GM18951 (cell line): ENCODE measurements at regions not wholly inside any gene's neighbourhood (a gene's known extent, or its start where the extent isn't known, plus 50 kb on each side); places are given as distances from the start of the nearest gene placed in this dataset.

Source experiments
- POLR2A ChIP-seq: IDR thresholded peaks from 4 replicates; pipeline ENCODE4 v1.6.1; 2011; ENCODE audit warnings: mild to moderate bottlenecking; ENCODE audit not compliant: insufficient read length, insufficient read depth; ENCODE audit errors: extremely low read depth
- in situ Hi-C: fragments of 300-500 bp; cut with MboI; formaldehyde crosslinking; loops from one replicate; pipeline ENCODE4 v1.12.0; 2022; ENCODE audit warnings: low sequenced_read_pairs, mixed read lengths, inconsistent platforms; ENCODE audit not compliant: unreplicated experiment

DNA sequence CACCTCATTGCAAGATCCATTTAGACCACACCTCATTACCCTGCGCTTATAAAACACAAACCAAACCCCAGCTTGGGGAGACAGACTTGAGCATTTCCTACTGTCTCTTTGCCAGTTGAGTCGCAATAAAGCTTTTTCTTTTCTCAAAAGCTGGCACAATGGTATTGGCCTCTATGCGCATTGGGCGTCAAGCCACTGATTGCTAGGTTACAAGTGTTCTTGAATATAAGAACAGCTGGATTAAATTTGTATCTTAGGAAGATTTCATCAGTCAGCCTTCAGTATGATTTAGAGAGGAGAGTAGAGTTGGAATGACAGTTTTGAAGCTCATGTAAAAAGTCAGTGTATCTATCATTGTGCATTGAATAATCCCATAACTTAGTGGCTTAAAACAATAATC, 84.9 kb upstream of the RAB4A start:
- in situ Hi-C loops = no loop called here
- no peak for TF ChIP-seq POLR2A

DNA sequence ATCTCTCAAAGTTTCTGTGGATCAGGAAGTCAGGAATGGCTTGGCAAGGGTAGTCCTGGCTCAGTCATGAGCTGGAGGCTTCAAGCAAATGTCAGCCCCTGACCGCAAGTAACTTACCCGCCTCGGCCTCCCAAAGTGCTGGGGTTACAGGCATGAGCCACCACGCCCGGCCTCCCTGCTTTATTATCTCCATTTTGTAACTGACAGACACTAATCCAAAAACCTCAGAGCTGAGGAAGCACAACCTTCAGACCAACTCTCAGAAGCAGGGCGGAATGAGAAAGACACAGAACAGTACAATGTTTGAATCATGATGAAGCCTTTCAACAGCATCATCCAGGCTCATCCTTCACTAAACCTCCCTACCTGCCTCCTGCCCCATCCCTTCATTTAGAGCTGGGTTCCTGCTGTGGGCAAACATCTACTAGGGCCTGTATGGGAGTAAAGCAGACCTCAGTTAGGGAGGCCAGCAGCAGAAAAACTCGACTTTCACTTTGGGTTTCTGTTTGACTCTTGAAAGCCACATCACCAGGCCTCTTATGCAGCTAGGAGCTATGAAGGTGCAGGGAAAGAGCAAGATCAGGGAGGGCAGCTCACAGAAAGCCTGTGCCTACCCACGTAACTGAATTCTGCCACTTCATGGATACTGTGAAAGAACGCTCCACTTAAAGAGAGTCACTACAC, 84.4 kb upstream of the RAB4A start:
- in situ Hi-C loops = no loop called here
- no peak for TF ChIP-seq POLR2A

DNA sequence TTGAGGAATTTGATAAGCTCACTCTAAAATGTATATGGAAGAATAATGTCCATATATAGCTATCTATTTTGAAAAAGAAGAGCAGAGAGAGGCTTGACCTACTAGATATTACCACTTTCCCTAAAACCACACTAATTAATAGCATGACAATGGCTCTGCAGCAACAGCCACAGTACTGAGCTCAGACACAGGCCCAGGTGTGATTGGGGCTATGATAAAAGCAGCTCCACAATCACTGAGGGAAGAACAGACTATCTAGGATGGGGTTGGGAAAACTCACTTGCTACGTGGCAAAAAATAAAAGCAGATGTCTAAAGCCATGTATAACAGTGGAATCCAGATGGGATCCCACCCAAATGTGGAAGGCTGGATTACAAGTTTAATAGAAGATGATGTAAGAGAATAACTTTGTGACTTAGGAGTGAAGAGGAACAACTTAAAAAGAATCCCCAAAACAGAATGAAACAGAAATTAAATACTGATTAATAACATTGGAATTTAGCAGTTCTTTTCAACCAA, 80.8 kb upstream of the RAB4A start:
- in situ Hi-C loops = no loop called here
- TF ChIP-seq POLR2A = no peak

DNA sequence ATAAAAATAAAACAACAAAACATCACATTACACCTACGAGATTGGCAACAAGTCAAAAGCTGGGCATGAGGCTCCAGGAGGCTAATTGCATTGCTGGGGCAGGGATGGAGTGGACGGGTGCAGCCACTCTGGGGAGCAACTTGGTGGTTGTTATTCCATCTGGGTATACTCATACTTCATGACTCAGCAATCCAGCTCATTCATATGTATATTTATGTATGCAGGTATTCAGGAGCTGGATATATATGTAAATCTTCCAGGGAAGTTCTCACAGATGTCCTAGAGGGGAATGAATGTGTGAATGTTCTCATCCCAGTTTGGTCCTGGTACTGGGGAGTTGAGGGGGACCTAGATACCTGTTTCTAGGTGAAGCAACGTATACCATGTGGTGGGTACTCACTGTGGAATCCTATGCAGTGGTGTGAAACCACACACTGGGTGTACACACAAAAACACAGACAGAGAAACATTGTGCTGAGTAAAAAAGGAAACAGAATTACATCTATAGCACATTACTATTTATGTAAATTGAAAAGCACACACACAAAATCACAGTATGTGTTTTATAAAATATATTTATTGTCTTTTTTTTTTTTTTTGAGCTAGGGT, 79.7 kb upstream of the RAB4A start:
- in situ Hi-C loops = no loop called here
- no peak for TF ChIP-seq POLR2A

DNA sequence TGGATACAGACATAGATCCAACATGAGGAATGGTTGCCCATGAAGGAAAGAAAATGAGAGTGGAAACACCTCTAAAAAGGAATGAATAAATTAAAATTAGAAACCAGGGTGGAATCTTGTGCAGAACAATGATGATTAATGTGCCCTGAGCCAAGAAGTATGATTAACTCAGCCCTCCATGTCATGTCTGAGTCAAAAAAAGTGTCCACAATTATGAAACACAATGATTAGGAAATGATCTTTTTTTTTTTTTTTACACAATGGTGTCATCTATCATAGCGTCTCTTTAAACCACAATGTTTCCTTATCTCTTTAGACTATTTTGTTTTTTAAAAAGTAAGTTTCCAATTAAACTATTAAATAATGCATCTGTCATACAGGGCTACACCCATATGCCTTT, 78.9 kb upstream of the RAB4A start:
- TF ChIP-seq POLR2A = no peak
- in situ Hi-C loops = no loop called here

DNA sequence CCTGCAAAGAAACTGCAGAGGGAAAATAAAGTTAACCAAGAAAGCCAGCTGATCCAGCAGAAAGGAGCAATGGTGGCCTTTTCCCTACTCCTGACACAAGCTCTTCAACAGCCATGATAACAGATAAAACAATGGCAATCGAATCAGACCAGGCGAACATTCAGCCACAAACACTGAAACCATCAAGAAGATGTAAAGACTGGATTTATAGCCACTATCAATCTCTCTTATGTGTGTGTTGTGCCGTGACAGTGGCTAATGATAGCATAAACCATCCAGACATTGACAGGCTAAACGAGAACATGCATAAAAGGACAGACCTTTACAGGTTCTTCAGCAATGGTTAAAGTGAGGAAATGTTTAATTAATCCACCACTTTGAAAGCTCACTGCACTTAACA, 78.1 kb upstream of the RAB4A start:
- in situ Hi-C loops = no loop called here
- TF ChIP-seq POLR2A = no peak

DNA sequence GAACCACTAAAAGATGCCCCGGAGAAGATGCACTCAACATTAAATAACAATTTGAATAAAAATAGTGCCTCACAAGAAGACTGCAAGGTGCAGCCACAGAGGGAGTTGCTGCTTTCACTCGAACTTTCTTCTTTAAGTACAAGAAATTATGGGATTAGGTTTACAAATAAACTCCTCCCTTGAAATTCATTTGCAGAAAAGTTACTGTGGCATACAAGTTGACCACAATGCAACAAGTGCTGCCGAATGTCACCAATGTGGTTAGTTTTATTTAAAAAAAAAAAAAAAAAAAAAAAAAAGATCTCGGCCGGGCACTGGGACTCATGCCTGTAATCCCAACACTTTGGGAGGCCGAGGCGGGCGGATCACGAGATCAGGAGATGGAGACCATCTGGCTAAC, 76.8 kb upstream of the RAB4A start:
- in situ Hi-C loops = no loop called here
- TF ChIP-seq POLR2A = no peak

DNA sequence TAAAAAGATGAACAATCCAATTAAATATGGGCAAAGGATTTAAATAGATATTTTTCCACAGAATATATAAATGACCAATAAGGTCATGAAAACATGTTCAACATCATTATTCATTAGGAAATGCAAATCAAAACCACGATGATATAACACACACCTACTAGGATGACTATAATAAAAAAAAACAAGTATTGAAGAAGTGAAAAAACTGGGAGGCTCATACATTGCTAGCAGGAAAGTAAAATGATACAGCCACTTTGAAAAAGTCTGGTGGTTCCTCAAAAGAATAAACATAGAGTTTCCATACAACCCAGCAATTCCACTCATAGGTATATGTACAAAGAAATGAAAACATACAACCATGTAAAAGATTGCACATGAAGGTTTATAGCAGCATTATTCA, 75.7 kb upstream of the RAB4A start:
- in situ Hi-C loops = no loop called here
- no peak for TF ChIP-seq POLR2A

DNA sequence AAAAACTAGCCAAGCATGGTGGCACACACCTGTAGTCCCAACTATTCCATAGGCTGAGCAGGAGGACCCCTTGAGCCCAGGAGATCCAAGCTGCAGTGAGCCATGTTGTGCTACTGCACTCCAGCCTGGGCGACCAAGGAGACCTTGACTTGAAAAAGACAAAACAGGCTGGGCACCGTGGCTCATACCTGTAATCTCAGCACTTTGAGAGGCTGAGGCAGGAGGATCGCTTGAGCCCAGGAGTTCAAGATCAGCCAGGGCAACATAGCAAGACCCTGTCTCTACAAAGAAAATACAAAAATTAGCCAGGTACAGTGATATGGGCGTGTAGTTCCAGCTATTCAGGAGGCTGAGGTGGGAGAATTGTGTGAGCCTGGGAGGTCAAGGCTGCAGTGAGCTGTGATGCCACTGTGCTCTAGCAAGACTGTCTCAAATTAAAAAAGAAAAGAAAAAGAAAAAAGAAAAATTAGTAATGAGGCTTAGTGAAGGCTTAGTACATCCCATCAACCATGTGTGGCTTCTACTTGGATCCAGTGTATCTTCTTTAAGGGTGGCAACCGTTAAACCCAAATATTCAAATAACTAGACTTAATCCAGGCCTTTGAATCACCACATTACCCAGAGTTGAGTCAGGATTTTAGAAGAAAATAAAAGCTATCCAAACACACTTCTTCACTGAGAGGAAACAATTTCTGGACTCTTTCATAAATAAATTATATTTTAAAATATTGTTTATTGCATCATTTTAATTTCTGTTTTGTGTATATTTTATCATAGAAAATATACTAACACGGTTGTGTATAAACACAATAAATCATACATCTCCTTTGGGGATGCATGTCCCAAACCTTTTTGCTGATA, 74.3 kb upstream of the RAB4A start:
- in situ Hi-C loops = no loop called here
- TF ChIP-seq POLR2A = no peak

DNA sequence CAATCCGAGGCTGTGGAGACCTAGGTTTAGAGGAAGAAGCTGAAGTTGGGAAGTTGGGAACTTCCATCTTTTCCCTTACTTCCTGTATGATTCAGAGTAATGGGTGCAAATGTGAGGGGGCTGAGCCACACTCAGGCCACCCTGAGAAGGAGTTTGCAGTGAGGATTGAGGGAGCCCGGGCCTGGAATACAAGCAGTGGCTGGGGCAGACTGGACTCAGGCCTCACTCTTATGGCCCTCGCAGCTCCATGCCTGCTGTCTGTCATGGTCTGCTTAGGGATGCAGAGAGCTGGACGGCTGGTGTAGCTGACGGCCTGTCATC, 73.7 kb upstream of the RAB4A start:
- in situ Hi-C loops = no loop called here

DNA sequence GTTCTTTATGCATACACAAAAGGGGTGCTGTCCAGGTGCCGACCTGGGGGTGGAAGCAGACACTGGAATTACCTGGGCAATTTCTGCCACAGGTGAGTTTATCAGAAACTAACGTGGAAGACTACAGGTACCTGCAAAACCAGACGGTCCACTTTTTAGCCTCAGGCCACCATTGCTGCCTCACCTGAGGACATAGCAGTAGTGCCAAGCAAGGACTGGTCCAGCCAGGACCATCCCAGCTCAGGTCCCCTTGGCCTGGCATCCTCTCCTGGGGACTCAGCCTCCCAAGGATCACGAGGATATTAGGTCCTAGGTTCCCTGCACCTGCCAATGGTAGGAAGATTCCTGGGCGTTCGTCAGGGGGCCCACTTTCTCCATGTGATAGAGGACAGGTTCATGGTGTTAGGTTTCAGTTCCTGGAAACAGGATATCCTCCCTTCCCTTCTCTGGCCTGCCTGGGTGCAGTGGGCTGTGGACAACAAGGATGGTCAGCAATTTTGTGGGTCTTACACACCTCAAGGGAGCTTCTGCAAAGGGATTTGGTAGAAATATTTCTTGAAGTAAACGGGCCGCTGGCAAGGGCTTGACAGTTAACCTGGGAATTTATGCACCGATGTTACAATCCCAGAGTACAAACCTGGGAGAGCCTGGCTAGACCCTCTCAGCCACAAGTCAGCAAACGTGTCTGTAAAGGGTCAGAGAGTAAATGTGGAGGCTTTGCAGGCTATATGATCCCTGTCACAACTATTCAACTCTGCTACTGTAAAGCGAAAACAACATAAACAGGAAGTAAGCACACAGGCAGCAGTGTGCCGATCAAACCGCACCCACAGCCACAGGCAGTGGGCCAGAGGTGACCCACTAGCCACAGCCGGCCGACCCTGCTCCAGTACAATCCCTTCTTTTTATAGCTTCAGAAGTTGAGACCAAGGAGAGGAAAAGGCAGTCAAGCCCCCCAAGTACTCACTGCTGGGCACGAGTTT, 71.4 kb upstream of the RAB4A start:
- in situ Hi-C loops = no loop called here
- no peak for TF ChIP-seq POLR2A

More for the DNA sequence above, 73.7 kb upstream of the RAB4A start:
- TF ChIP-seq POLR2A = no peak

DNA sequence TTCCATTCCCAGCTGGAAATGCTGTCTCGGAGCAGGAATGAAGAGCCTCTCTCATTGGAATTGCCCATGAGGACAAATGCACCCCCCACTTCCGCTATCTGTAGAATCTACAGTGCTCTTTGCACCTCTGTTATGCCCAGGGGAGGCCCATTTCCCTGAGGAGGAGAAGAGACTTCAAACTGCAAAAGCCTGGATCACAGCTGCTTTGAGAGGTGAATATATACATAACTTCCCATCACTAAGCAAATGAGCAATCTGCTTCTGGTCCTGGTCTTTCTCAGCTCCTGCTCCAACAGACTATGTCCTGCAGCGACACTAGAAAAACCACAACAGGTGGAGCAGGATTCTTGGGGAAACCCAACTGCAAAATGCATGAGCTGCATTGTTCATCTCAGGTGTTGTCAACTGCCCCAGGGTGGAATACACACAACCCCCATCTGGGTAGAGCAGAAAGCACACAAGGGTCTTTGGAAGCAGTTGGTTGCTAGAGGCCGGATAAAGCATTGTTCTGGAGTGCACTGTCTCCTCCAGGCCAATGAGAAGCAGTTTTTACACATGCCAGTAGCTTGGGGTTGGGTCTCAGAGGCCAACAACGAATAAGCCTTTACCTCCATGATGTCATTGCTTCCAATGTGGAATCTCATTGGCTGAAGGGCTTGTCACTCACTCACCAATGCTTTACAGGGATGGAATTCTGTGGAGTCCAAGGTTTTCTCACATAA, 67.7 kb upstream of the RAB4A start:
- TF ChIP-seq POLR2A = no peak
- in situ Hi-C loops = no loop called here
